GM12878 (cell line): ENCODE measurements at regions not wholly inside any gene's neighbourhood (a gene's known extent, or its start where the extent isn't known, plus 50 kb on each side); places are given as distances from the start of the nearest gene placed in this dataset.

Experiments used
- CEBPB ChIP-seq, 2 experiments: fragments of 150-350 bp in 1 of 2; IDR thresholded peaks; 2 replicates each; pipeline ENCODE4 v1.6.1; 2012 to 2014; ENCODE audit warnings: low read depth in 2 of 2, low read length in 2 of 2, borderline replicate concordance in 1 of 2, inconsistent platforms in 1 of 2
- EP300 ChIP-seq, 2 experiments: fragments of 150-350 bp in 1 of 2; IDR thresholded peaks; 2 replicates each; pipeline ENCODE4 v1.6.1; 2011 to 2012; ENCODE audit warnings: low read depth in 2 of 2, low read length in 2 of 2, borderline replicate concordance in 1 of 2, improper control_type of control experiment in 1 of 2, inconsistent platforms in 1 of 2; ENCODE audit not compliant: control insufficient read depth in 1 of 2
- HDGF ChIP-seq: fragments of 450-650 bp; IDR thresholded peaks from 2 replicates; pipeline ENCODE4 v1.6.1; 2016; ENCODE audit warnings: antibody characterized with exemption
- POU2F2 ChIP-seq: IDR thresholded peaks from 3 replicates; pipeline ENCODE4 v1.6.1; 2011; ENCODE audit warnings: low read depth, mild to moderate bottlenecking, low read length, borderline replicate concordance
- SMC3 ChIP-seq: IDR thresholded peaks from 2 replicates; pipeline ENCODE4 v1.6.1; 2011; ENCODE audit warnings: low read length, improper control_type of control experiment, borderline replicate concordance
- TCF3 ChIP-seq: IDR thresholded peaks from 2 replicates; pipeline ENCODE4 v1.6.1; 2012; ENCODE audit warnings: low read depth, mild to moderate bottlenecking, low read length, borderline replicate concordance; ENCODE audit not compliant: insufficient read depth
- TCF7 ChIP-seq: IDR thresholded peaks from 2 replicates; pipeline ENCODE4 v1.6.1; 2014; ENCODE audit warnings: antibody characterized with exemption, borderline replicate concordance
- TF ChIP-seq, protein P1 (sequence below), 3 experiments: IDR thresholded peaks in 2 of 3; conservative IDR thresholded peaks in 1 of 3; 2 replicates each; pipeline ENCODE4 v1.5.1; 2011; ENCODE audit warnings: low read depth in 3 of 3, low read length in 3 of 3, mild to moderate bottlenecking in 3 of 3, control low read depth in 2 of 3, moderate library complexity in 2 of 3, inconsistent platforms in 1 of 3, mixed read lengths in 1 of 3; ENCODE audit not compliant: control insufficient read depth in 2 of 3, insufficient read depth in 1 of 3; ENCODE audit errors: extremely low read depth in 1 of 3

DNA sequence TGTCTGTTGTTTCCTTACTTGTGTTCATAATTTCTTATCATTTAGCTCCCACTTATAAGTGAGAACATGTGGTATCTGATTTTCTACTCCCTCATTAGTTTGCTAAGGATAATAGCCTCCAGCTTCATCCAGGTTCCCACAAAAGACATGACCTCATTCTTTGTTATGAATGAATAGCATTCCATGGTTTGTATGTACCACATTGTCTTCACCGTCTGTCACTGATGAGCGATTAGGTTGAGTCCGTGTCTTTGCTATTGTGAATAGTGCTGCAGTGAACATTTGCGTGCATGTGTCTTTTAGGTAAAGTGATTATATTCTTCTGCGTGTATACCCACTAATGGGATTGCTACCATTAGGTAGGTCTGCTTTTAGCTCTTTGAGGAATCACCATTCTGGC lies 624.3 kb upstream of the EPHA5 start:
- TF ChIP-seq, protein P1, sequence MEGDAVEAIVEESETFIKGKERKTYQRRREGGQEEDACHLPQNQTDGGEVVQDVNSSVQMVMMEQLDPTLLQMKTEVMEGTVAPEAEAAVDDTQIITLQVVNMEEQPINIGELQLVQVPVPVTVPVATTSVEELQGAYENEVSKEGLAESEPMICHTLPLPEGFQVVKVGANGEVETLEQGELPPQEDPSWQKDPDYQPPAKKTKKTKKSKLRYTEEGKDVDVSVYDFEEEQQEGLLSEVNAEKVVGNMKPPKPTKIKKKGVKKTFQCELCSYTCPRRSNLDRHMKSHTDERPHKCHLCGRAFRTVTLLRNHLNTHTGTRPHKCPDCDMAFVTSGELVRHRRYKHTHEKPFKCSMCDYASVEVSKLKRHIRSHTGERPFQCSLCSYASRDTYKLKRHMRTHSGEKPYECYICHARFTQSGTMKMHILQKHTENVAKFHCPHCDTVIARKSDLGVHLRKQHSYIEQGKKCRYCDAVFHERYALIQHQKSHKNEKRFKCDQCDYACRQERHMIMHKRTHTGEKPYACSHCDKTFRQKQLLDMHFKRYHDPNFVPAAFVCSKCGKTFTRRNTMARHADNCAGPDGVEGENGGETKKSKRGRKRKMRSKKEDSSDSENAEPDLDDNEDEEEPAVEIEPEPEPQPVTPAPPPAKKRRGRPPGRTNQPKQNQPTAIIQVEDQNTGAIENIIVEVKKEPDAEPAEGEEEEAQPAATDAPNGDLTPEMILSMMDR (IDR thresholded peaks at IDR 0.05 in 2 of 3, conservative IDR thresholded peaks at IDR 0.05 in 1 of 3; ENCODE audit: control insufficient read depth in 2 of 3, extremely low read depth in 1 of 3, insufficient read depth in 1 of 3, low read depth in 3 of 3, low read length in 3 of 3): no peak
- TF ChIP-seq SMC3 (no peak), TCF3 (no peak), HDGF (no peak), CEBPB (IDR thresholded peaks at IDR 0.05; ENCODE audit: borderline replicate concordance in 1 of 2, low read depth in 2 of 2, low read length in 2 of 2) (no peak), TCF7 (no peak), POU2F2 (no peak), EP300 (IDR thresholded peaks at IDR 0.05; ENCODE audit: borderline replicate concordance in 1 of 2, control insufficient read depth in 1 of 2, low read depth in 2 of 2, low read length in 2 of 2) (no peak)
